ENCODE measurements at regions not wholly inside any gene's neighbourhood (a gene's known extent, or its start where the extent isn't known, plus 50 kb on each side); places are given as distances from the start of the nearest gene placed in this dataset.

- no peak for TF ChIP-seq EZH2 (IDR thresholded peaks at IDR 0.05; ENCODE audit: insufficient read depth, low read length)
- TF ChIP-seq CTCF (IDR thresholded peaks at IDR 0.05; ENCODE audit: insufficient read depth, low read depth, low read length): no peak
These were observed 661.1 kb downstream of the VRK1 start for GRCh38 chr14:97458255-97458654.

Measured in astrocyte (in vitro differentiated cells and primary cell).